HG03439 (cell line): ENCODE measurements at regions not wholly inside any gene's neighbourhood (a gene's known extent, or its start where the extent isn't known, plus 50 kb on each side); places are given as distances from the start of the nearest gene placed in this dataset.
"Not testable (repeated sequence)": the region's sequence is repeated elsewhere in the genome, so short reads cannot be mapped to it uniquely, and the experiment has no call there.

Experiments used
- ATAC-seq: cut with Tn5 transposase; IDR thresholded peaks from one replicate; pipeline ENCODE4 v1.9.1; 2021; ENCODE audit warnings: mild to moderate bottlenecking, moderate library complexity; ENCODE audit not compliant: unreplicated experiment

GRCh38 chr13:79190932-79191331 lies 215.1 kb downstream of the RBM26 start:
- peak; percentile 30 for ATAC-seq

DNA sequence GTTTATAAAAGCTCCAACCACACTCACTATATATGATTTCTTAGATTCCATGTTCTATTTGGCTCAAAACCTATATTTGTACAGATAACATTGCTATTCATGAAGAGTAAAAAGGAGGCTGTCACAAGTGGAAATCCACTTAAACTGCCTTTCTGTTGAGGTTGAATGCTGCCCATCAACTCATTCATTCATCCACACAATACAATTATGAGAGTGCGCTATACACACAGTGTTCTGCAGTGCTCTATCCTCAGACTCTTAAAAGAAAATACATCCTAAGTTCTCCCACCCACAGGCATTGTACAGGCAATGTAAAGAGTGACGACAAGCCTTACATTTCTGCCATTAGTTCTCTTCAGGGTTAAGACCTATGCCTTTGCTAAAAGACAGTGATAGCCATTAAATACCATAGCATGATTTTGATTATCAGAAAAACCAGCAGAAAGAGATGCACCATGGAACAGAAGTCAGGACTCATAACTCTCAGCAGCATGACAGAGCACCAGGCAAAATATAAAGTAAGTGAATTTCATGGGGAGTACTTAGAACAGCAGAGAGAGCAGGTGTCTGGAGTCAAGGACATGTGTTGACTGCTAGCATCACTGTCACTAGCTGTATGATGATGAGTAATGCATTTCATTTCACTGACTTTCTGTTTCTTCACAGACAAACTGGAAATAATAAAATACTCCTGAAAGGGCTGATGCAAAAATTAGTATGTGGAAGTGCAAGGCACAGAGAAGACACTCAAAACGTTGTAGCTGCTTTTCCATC lies 218.0 kb downstream of the RBM26 start:
- ATAC-seq: no peak

DNA sequence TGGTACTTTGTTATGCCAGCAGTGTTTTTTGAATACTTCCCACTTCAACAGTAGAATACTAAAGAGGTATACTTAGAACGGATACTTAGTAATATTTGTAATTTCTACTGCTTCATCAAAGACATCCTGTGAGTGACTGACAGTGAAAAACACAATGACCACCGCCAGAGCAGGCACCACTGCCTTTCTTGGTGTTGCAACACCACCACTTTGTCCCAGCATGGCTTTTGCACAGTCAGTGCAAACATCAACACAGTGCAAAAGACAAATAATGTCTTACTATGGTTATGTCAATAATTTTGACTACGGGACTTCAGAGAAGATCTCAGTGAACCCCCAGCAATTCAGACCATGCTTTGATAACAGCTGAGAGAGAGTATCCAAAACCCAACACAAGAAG lies 220.5 kb downstream of the RBM26 start:
- ATAC-seq: no peak

- ATAC-seq: no peak
Observed at GRCh38 chr13:79183231-79183630, 222.8 kb downstream of the RBM26 start.

DNA sequence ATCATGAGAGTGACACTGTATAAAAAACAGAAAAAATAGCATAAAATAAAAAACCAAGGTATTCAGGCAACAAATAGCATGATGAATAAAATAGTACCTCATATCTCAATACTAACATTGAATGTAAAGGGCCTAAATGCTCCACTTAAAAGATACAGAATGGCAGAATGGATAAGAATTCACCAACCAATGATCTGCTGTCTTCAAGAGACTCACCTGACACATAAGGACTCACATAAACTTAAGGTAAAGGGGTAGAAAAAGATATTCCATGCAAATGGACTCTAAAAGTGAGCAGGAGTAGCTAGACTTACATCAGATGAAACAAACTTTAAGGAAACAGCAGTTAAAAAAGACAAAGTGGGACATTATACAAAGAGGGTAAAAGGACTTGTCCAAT lies 232.4 kb downstream of the RBM26 start:
- not testable (repeated sequence) for ATAC-seq

DNA sequence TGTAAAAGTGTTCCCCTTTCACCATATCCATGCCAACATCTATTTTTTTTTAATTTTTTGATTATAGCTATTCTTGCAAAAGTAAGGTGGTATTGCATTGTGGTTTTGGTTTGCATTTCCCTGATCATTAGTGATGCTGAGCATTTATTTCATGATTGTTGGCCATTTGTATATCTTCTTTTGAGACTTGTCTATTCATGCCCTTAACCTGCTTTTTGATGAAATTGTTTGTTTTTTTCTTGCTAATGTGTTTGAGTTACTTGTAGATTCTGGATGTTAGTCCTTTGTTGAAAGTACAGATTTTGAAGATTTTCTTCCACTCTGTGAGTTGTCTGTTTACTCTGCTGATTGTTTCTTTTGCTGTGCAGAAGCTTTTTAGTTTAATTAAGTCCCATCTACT lies 233.1 kb downstream of the RBM26 start:
- ATAC-seq: not testable (repeated sequence)

DNA sequence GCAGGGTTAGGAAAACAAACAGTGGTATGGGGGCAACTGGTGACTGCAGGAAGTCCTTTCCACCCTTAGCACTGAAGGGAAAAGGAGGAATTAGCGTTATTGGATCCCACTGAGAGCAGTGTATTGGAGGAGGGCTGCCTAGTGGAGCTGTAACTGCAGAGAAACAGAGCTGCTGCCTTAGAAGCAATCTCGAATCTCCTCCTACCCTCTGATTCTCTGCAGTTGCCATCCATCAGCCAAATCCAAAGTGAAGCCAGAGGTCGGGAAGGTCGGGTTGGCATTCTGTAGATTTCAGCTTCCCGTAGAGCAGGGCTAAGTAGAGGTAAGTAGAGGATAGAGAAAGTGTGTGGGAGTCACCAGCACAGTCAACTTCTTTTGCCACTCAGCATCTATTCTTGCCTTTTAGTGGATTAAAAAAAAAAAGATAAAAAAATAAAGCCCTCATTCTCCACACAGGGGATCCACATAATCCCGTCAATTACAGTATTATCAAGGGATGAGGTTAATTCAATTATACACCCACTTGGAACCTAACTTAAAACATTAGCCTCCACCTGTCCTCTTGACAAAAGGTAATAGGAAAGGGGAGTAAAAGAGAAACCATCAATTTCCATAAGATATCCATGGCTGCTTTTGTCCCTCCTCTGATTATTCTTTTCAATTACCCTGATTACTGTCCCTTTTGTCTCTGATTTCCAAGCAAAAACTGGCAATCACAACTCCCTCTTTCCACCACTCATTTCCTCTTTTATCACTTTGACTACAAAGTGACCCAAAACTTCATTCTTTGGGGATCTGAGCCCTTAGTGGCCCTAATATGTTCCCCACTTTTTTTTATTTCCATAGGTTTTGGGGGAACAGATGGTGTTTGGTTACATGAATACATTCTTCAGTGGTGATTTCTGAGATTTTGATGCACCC lies 234.7 kb downstream of the RBM26 start:
- no peak for ATAC-seq

- no peak for ATAC-seq
Observed at GRCh38 chr13:79160818-79161217, 245.2 kb downstream of the RBM26 start.

DNA sequence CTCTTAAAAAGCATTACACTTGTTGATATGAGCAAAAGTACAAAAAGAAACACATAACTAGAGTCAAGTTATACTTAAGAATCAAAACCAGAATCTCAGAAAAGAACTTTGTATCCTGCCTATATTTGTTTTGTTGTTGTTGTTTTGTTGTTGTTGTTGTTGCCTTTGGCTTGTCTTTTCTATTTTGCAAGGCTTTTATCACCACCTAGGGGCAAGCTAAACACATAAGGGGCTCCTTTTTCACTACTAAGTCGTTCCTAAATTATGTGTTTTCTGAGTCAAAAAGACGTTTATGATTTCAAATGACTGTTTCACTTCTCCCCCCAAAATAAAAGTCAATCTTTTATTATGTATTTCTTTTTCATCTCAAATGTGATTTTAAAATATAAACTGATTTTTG lies 250.2 kb downstream of the RBM26 start:
- ATAC-seq: no peak

- no peak for ATAC-seq
Observed at GRCh38 chr13:79149210-79149609, 256.8 kb downstream of the RBM26 start.

- ATAC-seq: no peak
Observed at GRCh38 chr13:79141082-79141481, 265.0 kb downstream of the RBM26 start.

DNA sequence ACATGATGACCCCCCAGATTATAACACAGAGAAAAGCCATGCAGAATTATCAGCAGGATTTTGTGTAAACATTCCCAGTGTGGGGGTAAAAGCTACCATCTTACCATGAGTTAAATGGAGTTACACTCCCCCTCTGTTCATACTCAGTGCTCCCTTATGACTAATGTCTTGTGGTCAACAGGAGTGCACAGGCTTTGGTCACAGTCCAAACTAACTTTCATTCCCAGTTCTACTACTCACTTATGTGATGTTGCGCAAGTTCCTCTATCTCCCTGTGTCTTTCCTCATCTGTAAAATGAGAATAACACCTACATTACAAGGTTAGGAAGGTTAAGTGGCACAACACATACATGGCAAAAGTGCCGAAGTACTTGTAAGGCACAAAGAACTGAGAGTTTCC lies 277.9 kb downstream of the RBM26 start:
- ATAC-seq: no peak

DNA sequence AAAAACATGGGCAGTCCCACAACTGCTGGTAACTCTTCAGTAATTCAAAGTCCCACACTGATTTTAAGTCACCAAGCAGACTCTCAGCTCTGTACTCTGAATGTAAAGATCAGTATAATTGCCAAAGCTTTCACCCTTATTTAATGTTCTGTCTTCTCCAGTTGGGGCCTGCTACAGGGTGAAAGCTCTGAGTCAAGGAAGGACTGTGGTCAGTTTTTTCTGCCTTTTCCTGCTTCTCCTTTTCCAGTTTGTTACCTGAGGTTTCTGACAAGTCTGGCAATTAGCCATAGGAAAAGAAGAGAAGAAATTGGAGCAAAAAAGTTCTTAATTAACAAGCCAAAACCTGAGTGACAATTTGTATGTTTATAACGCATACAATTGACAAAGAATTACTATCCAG lies 279.3 kb downstream of the RBM26 start:
- no peak for ATAC-seq

GRCh38 chr13:79124183-79124582 lies 281.9 kb downstream of the RBM26 start:
- ATAC-seq: no peak

DNA sequence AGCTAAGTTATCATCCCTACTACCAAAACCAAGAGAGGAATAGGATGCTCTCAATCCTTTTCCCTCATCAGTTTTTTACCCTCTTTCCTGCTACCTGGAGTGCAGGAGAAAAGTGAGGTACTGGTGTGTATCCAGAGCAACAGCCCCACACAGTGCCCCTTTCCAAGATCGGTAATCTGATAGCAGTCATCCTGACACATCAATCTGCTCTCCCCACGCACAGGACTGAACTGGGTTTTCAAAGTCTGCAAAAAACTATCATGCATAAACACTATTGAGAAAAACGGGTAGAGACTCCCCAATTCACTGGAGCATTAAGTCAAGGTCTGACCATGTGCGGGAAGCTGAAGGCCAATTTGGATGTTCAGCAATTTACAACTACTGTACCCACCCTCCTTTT lies 284.8 kb downstream of the RBM26 start:
- no peak for ATAC-seq

- no peak for ATAC-seq
Observed at GRCh38 chr13:79119578-79120107, 286.4 kb downstream of the RBM26 start.

GRCh38 chr13:79112016-79112415 lies 294.0 kb downstream of the RBM26 start:
- no peak for ATAC-seq

- ATAC-seq: peak; percentile 96
Observed at GRCh38 chr13:79108914-79109643, 297.0 kb downstream of the RBM26 start.

DNA sequence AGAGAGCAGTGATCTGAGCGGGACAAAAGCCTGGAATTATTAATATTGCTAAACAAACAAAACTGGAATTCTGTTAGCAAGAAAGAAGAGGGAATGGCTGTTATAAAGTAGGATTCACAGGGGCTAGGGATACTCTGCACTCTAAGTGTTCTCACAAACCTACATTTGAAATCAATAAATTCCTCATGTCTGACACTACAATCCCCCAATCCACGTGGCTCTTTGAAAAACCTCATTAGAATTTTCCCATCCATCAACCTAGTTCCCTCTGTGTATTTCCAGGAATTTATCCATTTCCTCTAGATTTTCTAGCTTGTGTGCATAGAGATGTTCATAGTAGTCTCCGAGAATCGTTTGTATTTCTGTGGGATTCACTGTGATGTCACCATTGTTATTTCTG lies 307.5 kb downstream of the RBM26 start:
- ATAC-seq: no peak

GRCh38 chr13:79097201-79097600 lies 308.9 kb downstream of the RBM26 start:
- no peak for ATAC-seq

- no peak for ATAC-seq
Observed at GRCh38 chr13:79096099-79096498, 310.0 kb downstream of the RBM26 start.
